EH (cell line): ENCODE measurements at regions not wholly inside any gene's neighbourhood (a gene's known extent, or its start where the extent isn't known, plus 50 kb on each side); places are given as distances from the start of the nearest gene placed in this dataset.
"Not testable (repeated sequence)": the region's sequence is repeated elsewhere in the genome, so short reads cannot be mapped to it uniquely, and the experiment has no call there.

ENCODE experiments used
- DNase-seq: peaks from one replicate; pipeline ENCODE4 v3.0.0-alpha.2; 2015; ENCODE audit warnings: low read depth

DNA sequence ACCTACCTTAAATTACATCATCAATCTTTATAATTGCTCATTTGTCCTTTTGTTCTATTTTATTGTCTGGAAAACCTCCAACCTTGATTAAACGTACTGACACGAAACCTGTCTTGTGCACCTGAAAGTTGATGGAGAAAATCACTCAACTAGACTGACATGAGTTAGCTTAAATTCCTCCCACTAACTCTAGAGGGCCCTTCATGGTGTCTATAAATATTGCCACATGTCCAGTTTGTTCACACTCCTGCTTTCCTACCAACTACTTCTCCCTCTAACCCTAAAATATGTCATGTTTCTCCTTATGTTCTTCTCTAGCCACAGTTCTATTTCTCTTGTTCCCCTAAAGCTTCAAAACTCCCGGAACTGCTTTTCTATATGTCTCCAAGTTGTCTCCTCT is 59.8 kb upstream of the SGO1 start:
- DNase-seq, result no peak

- DNase-seq, result no peak
Measured at GRCh38 chr3:20240154-20240883, 54.3 kb upstream of the SGO1 start.

- DNase-seq, result not testable (repeated sequence)
Measured at GRCh38 chr3:20238199-20238598, 52.2 kb upstream of the SGO1 start.

DNA sequence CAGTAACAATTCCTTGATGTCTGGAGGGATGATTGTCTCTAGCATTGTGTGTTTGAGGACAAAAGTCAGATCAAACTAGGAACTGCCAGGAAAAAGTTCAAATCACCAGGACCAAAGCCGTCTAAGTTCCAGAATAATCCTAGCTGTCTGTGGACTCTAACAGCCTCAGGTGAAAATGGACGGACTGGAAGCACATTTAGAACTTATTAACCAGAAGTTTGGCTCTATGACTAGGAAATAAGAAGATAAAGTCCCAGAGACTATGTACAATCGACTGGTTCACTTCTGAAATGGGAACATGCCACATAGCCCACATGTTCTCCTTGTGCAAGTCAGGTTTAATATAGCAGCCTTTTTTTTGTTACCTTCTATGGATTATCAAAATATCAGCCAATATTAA is 50.6 kb upstream of the SGO1 start:
- DNase-seq, result no peak
